H1 (cell line): ENCODE measurements at regions not wholly inside any gene's neighbourhood (a gene's known extent, or its start where the extent isn't known, plus 50 kb on each side); places are given as distances from the start of the nearest gene placed in this dataset.

Experiments
- CTCF ChIA-PET: fragments of 300-600 bp; sonication (Branson Sonifier 250); formaldehyde crosslinking; loops from one replicate; lab custom pipeline; 2021; ENCODE audit not compliant: partially characterized antibody; lab: Charles Lee
- POLR2A ChIA-PET: fragments of 300-600 bp; sonication (Branson Sonifier 250); formaldehyde crosslinking; loops from one replicate; lab custom pipeline; 2021; ENCODE audit warnings: inconsistent platforms; ENCODE audit not compliant: partially characterized antibody; lab: Charles Lee
- DNase-seq, 2 experiments: peaks; one replicate each; pipeline versions ENCODE4 v3.0.0 to v3.0.0-alpha.2; 2010 to 2022; ENCODE audit warnings: low spot score in 2 of 2, low read depth in 1 of 2, mixed read lengths in 1 of 2
- FAIRE-seq: peaks from 2 replicates; lab custom pipeline; 2011; peaks lifted over from hg19 to GRCh38; lab: Jason Lieb, UNC
- H2AFZ ChIP-seq: 2 replicates; pipeline ENCODE4 v1.8.1; 2012; ENCODE audit warnings: low read length, inconsistent platforms
- H2AK5ac ChIP-seq: 2 replicates; pipeline ENCODE4 v1.6.1; 2013; ENCODE audit warnings: low read depth, low read length
- H2BK120ac ChIP-seq: replicated peaks from 2 replicates; pipeline ENCODE3; 2013; ENCODE audit warnings: low read depth, low read length, inconsistent platforms
- H2BK12ac ChIP-seq: 2 replicates; pipeline ENCODE4 v1.6.1; 2013; ENCODE audit warnings: low read depth, low read length
- H2BK15ac ChIP-seq: 2 replicates; pipeline ENCODE4 v1.6.1; 2013; ENCODE audit warnings: low read length
- H2BK20ac ChIP-seq: 2 replicates; pipeline ENCODE4 v1.6.1; 2013; ENCODE audit warnings: low read length
- H2BK5ac ChIP-seq: 2 replicates; pipeline ENCODE4 v1.6.1; 2013; ENCODE audit warnings: low read depth, low read length
- H3K14ac ChIP-seq: 2 replicates; pipeline ENCODE4 v1.6.1; 2013; ENCODE audit warnings: inconsistent platforms; ENCODE audit not compliant: insufficient read length
- H3K18ac ChIP-seq: 2 replicates; pipeline ENCODE4 v1.6.1; 2013; ENCODE audit warnings: low read length; ENCODE audit errors: extremely low read depth
- H3K23ac ChIP-seq: 2 replicates; pipeline ENCODE4 v1.6.1; 2013; ENCODE audit warnings: inconsistent platforms; ENCODE audit not compliant: insufficient read length
- H3K23me2 ChIP-seq: 2 replicates; pipeline ENCODE4 v1.6.1; 2013; ENCODE audit warnings: low read depth, low read length
- H3K27ac ChIP-seq: 2 replicates; pipeline ENCODE4 v1.6.1; 2011; ENCODE audit warnings: low read depth, low read length, inconsistent platforms
- H3K27me3 ChIP-seq, 4 experiments: replicated peaks in 1 of 4; 1 replicate in 1 of 4; 2 replicates in 3 of 4; pipeline versions ENCODE4 v1.6.1 to v1.8.1; 2011 to 2013; ENCODE audit warnings: low read length in 3 of 4, mild to moderate bottlenecking in 3 of 4, inconsistent platforms in 2 of 4, mixed read lengths in 2 of 4, moderate library complexity in 1 of 4; ENCODE audit not compliant: control insufficient read depth in 3 of 4, insufficient read depth in 3 of 4; ENCODE audit errors: extremely low read depth in 1 of 4
- H3K36me3 ChIP-seq, 4 experiments: 2 replicates each; pipeline versions ENCODE4 v1.6.1 to v1.8.1; 2011 to 2013; ENCODE audit warnings: mild to moderate bottlenecking in 4 of 4, low read length in 3 of 4, moderate library complexity in 2 of 4, control low read depth in 1 of 4, inconsistent platforms in 1 of 4; ENCODE audit not compliant: insufficient read depth in 4 of 4, control insufficient read depth in 2 of 4
- H3K4ac ChIP-seq: replicated peaks from 2 replicates; pipeline ENCODE3; 2013; ENCODE audit warnings: low read length, low read depth, mixed read lengths, inconsistent platforms; ENCODE audit not compliant: insufficient read length
- H3K4me1 ChIP-seq, 4 experiments: replicated peaks in 1 of 4; 1 replicate in 1 of 4; 2 replicates in 3 of 4; pipeline versions ENCODE4 v1.6.1 to v1.8.1; 2011 to 2013; ENCODE audit warnings: low read length in 3 of 4, inconsistent platforms in 2 of 4, mixed read lengths in 1 of 4; ENCODE audit not compliant: insufficient read depth in 4 of 4, control insufficient read depth in 3 of 4
- H3K4me2 ChIP-seq, 2 experiments: 2 replicates each; pipeline versions ENCODE4 v1.6.1 to v1.8.1; 2011 to 2013; ENCODE audit warnings: low read depth in 2 of 2, low read length in 2 of 2, control low read depth in 1 of 2, inconsistent platforms in 1 of 2, mild to moderate bottlenecking in 1 of 2; ENCODE audit not compliant: insufficient read depth in 1 of 2
- H3K4me3 ChIP-seq, 4 experiments: fragments of 200-600, 300-600 bp in 1 of 4; sonication (generic), shearing (Covaris generic), sonication (Bioruptor Twin) in 1 of 4; 2 replicates each; pipeline versions ENCODE4 v1.5.1 to v1.8.1; 2011 to 2016; ENCODE audit warnings: low read length in 4 of 4, low read depth in 3 of 4, control low read depth in 2 of 4, inconsistent platforms in 2 of 4, mild to moderate bottlenecking in 2 of 4, mixed read lengths in 1 of 4, moderate library complexity in 1 of 4; ENCODE audit not compliant: insufficient read depth in 2 of 4; ENCODE audit errors: extremely low read depth in 1 of 4
- H3K56ac ChIP-seq: replicated peaks from 2 replicates; pipeline ENCODE3; 2013; ENCODE audit warnings: low read depth, mild to moderate bottlenecking, mixed read lengths, low read length, inconsistent platforms; ENCODE audit not compliant: insufficient read length
- H3K79me1 ChIP-seq: 2 replicates; pipeline ENCODE4 v1.6.1; 2013; ENCODE audit warnings: low read depth, low read length, control low read depth
- H3K79me2 ChIP-seq, 2 experiments: 2 replicates each; pipeline versions ENCODE4 v1.6.1 to v1.8.1; 2012 to 2013; ENCODE audit warnings: low read length in 2 of 2, mild to moderate bottlenecking in 2 of 2, inconsistent platforms in 1 of 2; ENCODE audit not compliant: insufficient read depth in 2 of 2, control insufficient read depth in 1 of 2
- H3K9ac ChIP-seq, 4 experiments: replicated peaks in 1 of 4; 1 replicate in 1 of 4; 2 replicates in 3 of 4; pipeline versions ENCODE4 v1.6.1 to v1.8.1; 2011 to 2013; ENCODE audit warnings: low read depth in 3 of 4, low read length in 3 of 4, control low read depth in 2 of 4, mild to moderate bottlenecking in 2 of 4, moderate library complexity in 2 of 4, inconsistent platforms in 1 of 4; ENCODE audit errors: extremely low read depth in 1 of 4
- H3K9me3 ChIP-seq, 2 experiments: 2 replicates each; pipeline versions ENCODE4 v1.6.1 to v1.8.1; 2012 to 2013; ENCODE audit warnings: mild to moderate bottlenecking in 2 of 2, moderate library complexity in 2 of 2, control low read depth in 1 of 2, inconsistent platforms in 1 of 2, low read depth in 1 of 2, low read length in 1 of 2, mixed read lengths in 1 of 2; ENCODE audit not compliant: insufficient read depth in 2 of 2
- H4K20me1 ChIP-seq, 2 experiments: replicated peaks in 1 of 2; 2 replicates each; pipeline versions ENCODE3 to v1.8.1; 2011 to 2013; ENCODE audit warnings: inconsistent platforms in 2 of 2, low read length in 2 of 2, mild to moderate bottlenecking in 1 of 2; ENCODE audit not compliant: insufficient read depth in 2 of 2, control insufficient read depth in 1 of 2
- H4K5ac ChIP-seq: 2 replicates; pipeline ENCODE4 v1.6.1; 2013; ENCODE audit warnings: low read length, low read depth, mixed read lengths, inconsistent platforms; ENCODE audit not compliant: insufficient read length
- H4K8ac ChIP-seq: 2 replicates; pipeline ENCODE4 v1.8.0; 2013; ENCODE audit warnings: mild to moderate bottlenecking, moderate library complexity, low read length, inconsistent platforms; ENCODE audit not compliant: insufficient read depth; ENCODE audit errors: extremely low read depth
- H4K91ac ChIP-seq: replicated peaks from 2 replicates; pipeline ENCODE3; 2013; ENCODE audit warnings: low read length, mixed read lengths, inconsistent platforms; ENCODE audit not compliant: insufficient read length
- KDM4A ChIP-seq: IDR thresholded peaks from one replicate; pipeline ENCODE4 v1.7.1; 2012; ENCODE audit warnings: low read depth, mild to moderate bottlenecking, moderate library complexity, low read length, inconsistent platforms; ENCODE audit not compliant: severe bottlenecking
- RBBP5 ChIP-seq: IDR thresholded peaks from 2 replicates; pipeline ENCODE4 v1.7.1; 2012; ENCODE audit warnings: low read depth, mild to moderate bottlenecking, inconsistent platforms, low read length, moderate library complexity, borderline replicate concordance
- TBP ChIP-seq: IDR thresholded peaks from 2 replicates; pipeline ENCODE4 v1.6.1; 2011; ENCODE audit warnings: low read depth, low read length, improper control_type of control experiment
- WGBS, 2 experiments: shearing (Covaris generic) in 1 of 2; methylation state at CpG; one replicate each; pipeline versions ENCODE4 v1.1.6 to v1.1.7; 2013 to 2015; ENCODE audit warnings: low lambda C conversion rate in 2 of 2, mixed read lengths in 2 of 2, inconsistent platforms in 1 of 2, low coverage in 1 of 2, missing lambda C conversion rate in 1 of 2; ENCODE audit not compliant: insufficient replicate concordance in 2 of 2, insufficient coverage in 1 of 2, insufficient read length in 1 of 2; ENCODE audit errors: extremely low coverage in 1 of 2, missing lambda C conversion rate in 1 of 2; 5-methylcytosine and 5-hydroxymethylcytosine counted together

- WGBS, 2 experiments: 83% methylated on average over 8 of the region's 8 CpGs; no CpG with 5 or more reads in 1 of the 2 experiments
- Histone ChIP-seq H3K9me3 (0 out of 4 replicates have a peak, but pooled peaks cover 0 to under 1% of the 10 kb centered on the region in 2 experiments), H3K23me2 (no peaks in the 10 kb centered on the region), H3K4me1 (peaks cover 0 to 10% (median 4%) of the 10 kb centered on the region in 4 experiments; a peak in 4 of 7 replicates), H3K36me3 (no peaks in the 10 kb centered on the region), H4K91ac (no peak overlapping the region), H3K9ac (no peak overlapping the region), H2BK20ac (no peak overlapping the region), H4K20me1 (no peaks in the 10 kb centered on the region), H2AK5ac (no peak overlapping the region; the same call in 1 of the 2 replicates), H3K14ac (no peak overlapping the region), H3K4me2 (no peak overlapping the region), H2BK5ac (no peak overlapping the region), H4K5ac (no peak overlapping the region), H3K27me3 (peaks cover 0 to 1% (median 0%) of the 10 kb centered on the region in 4 experiments; a peak in 1 of 7 replicates), H3K18ac (no peak overlapping the region), H3K23ac (no peak overlapping the region), H3K56ac (no peak overlapping the region), H3K4me3 (no peak overlapping the region), H3K79me2 (no peaks in the 10 kb centered on the region), H3K79me1 (no peaks in the 10 kb centered on the region), H3K4ac (no peak overlapping the region), H2BK15ac (no peak overlapping the region), H2BK12ac (no peak overlapping the region), H2BK120ac (no peak overlapping the region), H3K27ac (no peak overlapping the region), H4K8ac (no peak overlapping the region), H2AFZ (0 out of 2 replicates have a peak overlapping the region, but pooled peaks have one; percentile 25)
- DNase-seq (no peak), FAIRE-seq (no peak)
- ChIA-PET POLR2A (no interaction called here), CTCF (interaction anchor here (0.8 kb wide), 1 partner anchor 16 kb away, joined by 3 read pairs; no protein-coding TSS in a partner anchor)
- TF ChIP-seq KDM4A (no peak), RBBP5 (no peak), TBP (no peak)
These were observed 408.1 kb upstream of the RUNX1 start for GRCh38 chr21:35457097-35457804.
